ENCODE measurements at regions not wholly inside any gene's neighbourhood (a gene's known extent, or its start where the extent isn't known, plus 50 kb on each side); places are given as distances from the start of the nearest gene placed in this dataset.

DNA sequence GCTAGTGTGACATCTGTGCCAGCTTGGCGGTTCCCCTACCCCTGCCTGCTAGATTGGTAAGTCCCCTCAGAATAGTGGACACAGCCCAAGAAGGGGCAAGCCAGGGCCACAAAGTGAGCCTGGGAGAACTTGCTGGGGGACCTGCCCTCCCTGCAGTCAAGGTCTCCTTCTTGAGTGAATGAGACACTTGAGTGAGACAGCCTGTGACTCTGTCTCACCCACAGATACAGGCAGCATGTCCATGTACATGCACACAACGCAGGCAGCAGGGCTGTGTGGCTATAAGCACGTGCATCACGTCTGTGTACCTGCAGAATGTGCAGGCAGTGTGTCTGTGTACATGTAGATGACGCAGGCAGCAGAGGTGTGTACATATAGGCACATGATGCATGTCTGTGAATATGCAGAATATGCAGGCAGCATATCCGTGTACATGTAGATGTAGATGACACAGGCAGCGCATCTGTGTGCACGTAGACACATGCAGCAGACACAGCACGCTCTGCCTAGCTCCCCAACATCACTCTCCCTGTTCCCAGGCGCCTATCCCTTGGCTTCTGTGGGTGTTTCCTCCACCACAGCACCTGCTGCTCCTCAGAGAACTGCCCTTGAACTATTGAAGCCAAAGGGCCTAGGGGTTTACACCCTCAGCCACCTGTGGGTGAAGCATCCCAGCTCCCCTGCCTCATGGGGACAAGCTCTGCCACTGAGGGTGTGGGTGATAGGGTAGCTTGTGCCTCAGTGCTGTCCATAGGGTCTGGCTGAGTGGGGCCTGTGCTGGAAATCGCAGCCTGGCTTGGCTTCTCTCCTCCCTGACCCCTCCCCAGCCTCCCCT is 147.2 kb upstream of the TWIST2 start:
- Mint-ChIP-seq H3K36me3 (ENCODE audit: low read depth) (no peaks in the 10 kb centered on the region), H3K27ac (no peak overlapping the region), H3K4me3 (no peak overlapping the region), H3K4me1 (peaks cover 29% of the 10 kb centered on the region), H3K27me3 (ENCODE audit: low read depth) (peaks cover 6% of the 10 kb centered on the region), H3K9me3 (no peaks in the 10 kb centered on the region)
- TF ChIP-seq, protein P1, sequence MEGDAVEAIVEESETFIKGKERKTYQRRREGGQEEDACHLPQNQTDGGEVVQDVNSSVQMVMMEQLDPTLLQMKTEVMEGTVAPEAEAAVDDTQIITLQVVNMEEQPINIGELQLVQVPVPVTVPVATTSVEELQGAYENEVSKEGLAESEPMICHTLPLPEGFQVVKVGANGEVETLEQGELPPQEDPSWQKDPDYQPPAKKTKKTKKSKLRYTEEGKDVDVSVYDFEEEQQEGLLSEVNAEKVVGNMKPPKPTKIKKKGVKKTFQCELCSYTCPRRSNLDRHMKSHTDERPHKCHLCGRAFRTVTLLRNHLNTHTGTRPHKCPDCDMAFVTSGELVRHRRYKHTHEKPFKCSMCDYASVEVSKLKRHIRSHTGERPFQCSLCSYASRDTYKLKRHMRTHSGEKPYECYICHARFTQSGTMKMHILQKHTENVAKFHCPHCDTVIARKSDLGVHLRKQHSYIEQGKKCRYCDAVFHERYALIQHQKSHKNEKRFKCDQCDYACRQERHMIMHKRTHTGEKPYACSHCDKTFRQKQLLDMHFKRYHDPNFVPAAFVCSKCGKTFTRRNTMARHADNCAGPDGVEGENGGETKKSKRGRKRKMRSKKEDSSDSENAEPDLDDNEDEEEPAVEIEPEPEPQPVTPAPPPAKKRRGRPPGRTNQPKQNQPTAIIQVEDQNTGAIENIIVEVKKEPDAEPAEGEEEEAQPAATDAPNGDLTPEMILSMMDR (IDR thresholded peaks at IDR 0.05; ENCODE audit: unreplicated experiment in 3 of 3): no peak

DNA sequence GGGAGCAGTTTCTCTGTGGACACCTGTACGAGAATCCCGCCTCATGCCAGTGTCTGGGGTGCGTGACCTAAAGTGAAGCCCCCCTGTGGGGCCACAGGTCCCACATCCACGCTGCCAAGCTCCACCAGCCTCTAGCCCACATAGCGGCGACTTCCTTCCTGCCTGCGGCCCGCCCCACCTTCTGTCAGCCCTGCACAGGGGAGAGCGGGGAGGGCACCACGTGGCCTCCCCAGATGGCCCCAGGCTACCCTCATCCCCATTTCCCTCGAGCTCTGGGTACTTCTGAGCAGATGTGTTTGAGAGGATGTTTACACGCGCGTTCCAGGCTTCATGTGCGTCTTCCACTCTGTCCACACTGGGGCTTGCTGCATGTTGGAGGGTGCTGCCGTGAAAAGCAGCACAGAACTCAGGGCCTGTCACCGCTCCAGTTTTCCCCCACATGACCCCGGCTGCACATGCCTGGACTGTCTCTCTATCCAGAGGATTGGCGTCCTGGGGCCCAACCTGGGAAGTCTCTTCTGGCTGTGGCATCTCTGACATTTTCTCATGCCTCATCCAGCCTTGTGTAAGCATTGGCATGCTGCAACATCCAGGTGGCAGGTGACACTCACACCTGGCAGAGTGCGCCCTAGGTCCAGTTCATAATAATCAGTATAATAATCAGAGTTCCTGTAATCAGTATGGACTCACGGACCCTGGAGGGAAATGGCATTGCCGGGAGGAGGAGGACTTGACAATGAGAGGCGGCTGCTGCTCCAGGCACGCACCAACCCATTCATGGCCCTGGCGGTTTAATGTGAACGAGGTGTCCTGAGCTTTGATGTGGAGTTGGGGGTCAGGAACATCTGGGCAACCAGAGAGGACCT is 146.3 kb upstream of the TWIST2 start:
- TF ChIP-seq, protein P1 (IDR thresholded peaks at IDR 0.05; ENCODE audit: unreplicated experiment in 3 of 3): no peak
- Mint-ChIP-seq H3K4me1 (peaks cover 23% of the 10 kb centered on the region), H3K27ac (peak overlapping the region; percentile 15 to 63 (median 25)), H3K9me3 (no peaks in the 10 kb centered on the region), H3K27me3 (ENCODE audit: low read depth) (peaks cover 10% of the 10 kb centered on the region), H3K36me3 (ENCODE audit: low read depth) (no peaks in the 10 kb centered on the region), H3K4me3 (no peak overlapping the region)

DNA sequence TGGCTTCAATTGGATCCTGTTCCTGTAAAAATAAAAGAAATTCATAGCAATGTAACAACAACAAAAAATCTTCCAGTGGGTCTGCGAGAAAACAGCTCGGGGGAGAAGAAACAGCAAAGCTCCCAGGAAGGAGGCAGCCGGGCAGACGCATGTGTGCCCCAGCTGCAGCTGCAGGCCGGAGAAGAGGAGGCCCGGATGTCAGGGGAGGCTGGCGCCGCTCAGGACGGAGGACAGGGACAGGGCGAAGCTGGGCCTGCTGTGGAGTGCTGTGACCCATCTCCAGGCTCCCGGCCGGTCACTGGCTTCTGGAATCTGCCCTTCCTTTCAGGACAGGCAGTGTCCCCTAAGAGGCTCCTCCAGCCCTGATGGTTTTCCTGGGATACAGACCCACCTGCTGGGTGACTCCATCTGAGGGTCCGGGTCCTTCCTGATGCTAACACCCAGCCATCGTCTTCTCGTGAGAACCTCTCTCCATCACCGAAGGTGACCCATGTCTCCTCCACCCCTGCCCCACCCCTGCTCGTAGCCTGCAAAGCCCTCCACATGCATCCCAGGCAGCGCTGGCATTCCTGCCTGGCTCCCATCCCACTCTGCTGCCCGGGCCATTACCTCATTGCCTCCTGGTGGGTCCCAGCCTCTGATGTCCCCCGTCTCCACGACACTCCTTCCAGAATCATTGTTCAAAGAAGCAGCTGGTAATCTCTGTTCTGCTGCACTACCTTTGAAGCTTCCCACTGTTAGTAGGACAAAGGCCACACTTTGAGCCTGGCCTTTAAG is 145.4 kb upstream of the TWIST2 start:
- Mint-ChIP-seq H3K36me3 (ENCODE audit: low read depth) (no peaks in the 10 kb centered on the region), H3K4me1 (peaks cover 19% of the 10 kb centered on the region), H3K9me3 (no peaks in the 10 kb centered on the region), H3K27ac (peak overlapping the region; percentile 25 to 63 (median 32)), H3K27me3 (ENCODE audit: low read depth) (peaks cover 10% of the 10 kb centered on the region), H3K4me3 (peak overlapping the region in 1 of 3 experiments; percentile 34)
- TF ChIP-seq, protein P1 (IDR thresholded peaks at IDR 0.05; ENCODE audit: unreplicated experiment in 3 of 3): no peak

DNA sequence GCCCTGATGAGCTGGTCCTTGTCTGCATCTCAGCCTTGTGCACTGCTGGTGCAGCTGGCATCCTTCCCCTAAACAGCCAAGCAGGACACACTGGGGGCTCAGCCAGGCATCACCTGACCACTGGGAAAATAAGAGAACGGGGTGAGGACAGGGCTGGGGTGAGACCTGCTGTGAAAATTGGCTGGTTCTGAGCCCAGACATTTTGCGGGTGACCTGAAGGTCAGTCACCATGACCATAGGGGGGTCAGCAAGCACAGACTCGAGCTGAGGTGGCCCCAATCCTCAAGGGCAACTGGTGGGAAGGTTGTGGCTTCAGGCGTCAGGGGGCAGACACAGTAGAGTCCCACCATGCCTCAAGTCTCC is 144.9 kb upstream of the TWIST2 start:
- Mint-ChIP-seq H3K4me1 (peaks cover 14% of the 10 kb centered on the region), H3K9me3 (no peaks in the 10 kb centered on the region), H3K27ac (peak overlapping the region in 1 of 3 experiments; percentile 32), H3K27me3 (ENCODE audit: low read depth) (peaks cover 10% of the 10 kb centered on the region), H3K36me3 (ENCODE audit: low read depth) (no peaks in the 10 kb centered on the region), H3K4me3 (peak overlapping the region in 1 of 3 experiments; percentile 34)
- TF ChIP-seq, protein P1 (IDR thresholded peaks at IDR 0.05; ENCODE audit: unreplicated experiment in 3 of 3): no peak

DNA sequence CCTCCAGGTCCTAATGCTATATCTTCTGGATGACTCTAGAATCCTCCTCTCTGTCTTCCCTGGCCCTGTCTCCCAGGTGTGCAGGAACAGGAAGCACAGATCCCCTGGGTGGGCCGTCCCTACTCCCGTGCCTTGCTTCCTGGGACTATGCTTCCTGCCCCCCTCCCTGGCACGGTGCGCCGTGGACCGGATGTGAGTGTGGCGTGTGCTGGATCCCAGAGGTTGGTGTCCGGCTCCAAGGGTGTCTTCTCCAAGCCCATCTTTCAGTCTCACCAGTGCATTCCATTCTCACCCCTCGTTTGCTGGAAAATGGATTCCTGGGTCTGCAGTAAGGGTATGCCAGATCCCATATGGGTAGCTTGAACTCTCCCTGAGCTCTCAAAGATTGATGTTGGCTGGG is 144.4 kb upstream of the TWIST2 start:
- Mint-ChIP-seq H3K4me3 (no peak overlapping the region), H3K27me3 (ENCODE audit: low read depth) (peaks cover 10% of the 10 kb centered on the region), H3K4me1 (peaks cover 10% of the 10 kb centered on the region), H3K27ac (peak overlapping the region in 1 of 3 experiments; percentile 20), H3K36me3 (ENCODE audit: low read depth) (no peaks in the 10 kb centered on the region), H3K9me3 (no peaks in the 10 kb centered on the region)
- TF ChIP-seq, protein P1 (IDR thresholded peaks at IDR 0.05; ENCODE audit: unreplicated experiment in 3 of 3): no peak
